ENCODE measurements at regions not wholly inside any gene's neighbourhood (a gene's known extent, or its start where the extent isn't known, plus 50 kb on each side); places are given as distances from the start of the nearest gene placed in this dataset.

DNA sequence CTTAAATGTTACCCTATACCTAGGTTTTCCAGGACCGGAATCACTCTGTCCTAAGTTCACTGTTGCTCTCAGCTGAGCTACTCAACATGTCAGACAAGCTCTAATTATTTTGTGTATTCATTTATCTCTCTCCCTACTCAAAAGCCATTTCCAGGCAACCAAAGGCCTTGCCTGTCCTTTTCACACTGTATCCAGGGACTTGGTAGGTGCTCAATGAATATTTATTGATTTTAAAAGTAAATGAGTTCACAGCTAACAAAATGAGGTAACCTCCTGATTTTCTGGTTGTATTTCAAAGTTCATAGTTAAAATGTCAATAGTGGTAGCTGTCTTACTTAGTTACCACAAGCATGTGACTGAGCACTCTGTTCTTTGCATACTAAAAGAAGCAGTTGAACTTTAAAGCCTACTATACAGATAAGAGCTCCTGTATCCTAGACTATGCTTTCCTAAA is 522.2 kb downstream of the ACTL7B start:
- Mint-ChIP-seq H3K4me1 (ENCODE audit: low read depth) (no peaks in the 10 kb centered on the region), H3K36me3 (ENCODE audit: low read depth) (no peaks in the 10 kb centered on the region), H3K4me3 (no peak overlapping the region), H3K27ac (no peak overlapping the region), H3K9me3 (peaks cover 12% of the 10 kb centered on the region), H3K27me3 (ENCODE audit: low read depth) (no peaks in the 10 kb centered on the region)

GRCh38 chr9:108331596-108331995 is 524.2 kb downstream of the ACTL7B start:
- Mint-ChIP-seq H3K4me3 (no peak overlapping the region), H3K27ac (no peak overlapping the region), H3K9me3 (peaks cover 26% of the 10 kb centered on the region), H3K36me3 (ENCODE audit: low read depth) (no peaks in the 10 kb centered on the region), H3K27me3 (ENCODE audit: low read depth) (no peaks in the 10 kb centered on the region), H3K4me1 (ENCODE audit: low read depth) (no peaks in the 10 kb centered on the region)

GRCh38 chr9:108325406-108325805 is 530.4 kb downstream of the ACTL7B start:
- H3K4me3 Mint-ChIP-seq, result no peak overlapping the region
- no peaks in the 10 kb centered on the region for H3K4me1 Mint-ChIP-seq (ENCODE audit: low read depth)
- H3K36me3 Mint-ChIP-seq (ENCODE audit: low read depth), result no peaks in the 10 kb centered on the region
- no peaks in the 10 kb centered on the region for H3K27me3 Mint-ChIP-seq (ENCODE audit: low read depth)
- H3K9me3 Mint-ChIP-seq, result peaks cover 22% of the 10 kb centered on the region
- no peak overlapping the region for H3K27ac Mint-ChIP-seq

DNA sequence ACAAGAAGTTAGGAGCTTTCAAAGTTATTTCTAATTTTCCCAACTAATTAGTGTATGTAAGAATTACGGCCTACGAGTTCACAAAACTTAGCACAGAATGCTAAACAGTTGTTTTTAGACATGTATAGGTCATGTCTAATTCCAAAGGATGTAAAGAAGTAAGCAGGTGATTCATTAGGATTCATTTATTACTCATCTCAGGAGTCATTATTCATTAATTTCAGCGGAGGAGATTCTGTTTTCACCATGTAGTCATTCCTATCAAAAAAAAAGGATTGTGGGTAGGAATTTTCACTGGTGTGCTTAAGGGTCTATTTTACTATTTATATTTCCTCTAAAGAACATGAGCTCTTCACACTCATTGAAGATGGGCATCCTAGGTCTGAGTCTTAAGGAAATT is 532.2 kb downstream of the ACTL7B start:
- no peak overlapping the region for H3K27ac Mint-ChIP-seq
- H3K27me3 Mint-ChIP-seq (ENCODE audit: low read depth), result no peaks in the 10 kb centered on the region
- no peaks in the 10 kb centered on the region for H3K36me3 Mint-ChIP-seq (ENCODE audit: low read depth)
- no peak overlapping the region for H3K4me3 Mint-ChIP-seq
- H3K4me1 Mint-ChIP-seq (ENCODE audit: low read depth), result no peaks in the 10 kb centered on the region
- peaks cover 19% of the 10 kb centered on the region for H3K9me3 Mint-ChIP-seq

- Mint-ChIP-seq H3K4me3 (no peak overlapping the region), H3K27me3 (ENCODE audit: low read depth) (no peaks in the 10 kb centered on the region), H3K4me1 (ENCODE audit: low read depth) (no peaks in the 10 kb centered on the region), H3K9me3 (peaks cover 10% of the 10 kb centered on the region), H3K27ac (no peak overlapping the region), H3K36me3 (ENCODE audit: low read depth) (no peaks in the 10 kb centered on the region)
These were observed 533.3 kb downstream of the ACTL7B start for GRCh38 chr9:108322326-108323098.

DNA sequence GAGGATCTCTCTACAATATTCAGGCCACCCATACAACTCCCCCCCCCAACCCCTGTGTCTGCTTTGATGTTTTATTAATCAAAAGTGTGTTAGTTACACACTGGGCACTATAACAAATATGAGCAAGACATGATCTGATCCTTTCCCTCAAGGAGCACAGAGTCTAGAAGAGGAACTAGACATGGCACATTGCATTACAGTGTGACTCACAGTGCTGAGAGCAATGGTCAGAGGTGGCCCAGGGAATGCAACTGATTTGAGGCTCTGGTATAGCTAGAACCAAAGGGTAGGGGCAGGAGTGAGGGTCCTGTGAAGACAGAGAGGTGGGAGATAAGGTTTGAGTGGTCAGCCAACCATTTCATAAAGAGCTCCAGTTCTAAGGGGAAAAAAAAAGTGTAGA is 539.2 kb downstream of the ACTL7B start:
- no peaks in the 10 kb centered on the region for H3K27me3 Mint-ChIP-seq (ENCODE audit: low read depth)
- H3K27ac Mint-ChIP-seq, result no peak overlapping the region
- no peak overlapping the region for H3K4me3 Mint-ChIP-seq
- H3K36me3 Mint-ChIP-seq (ENCODE audit: low read depth), result no peaks in the 10 kb centered on the region
- no peaks in the 10 kb centered on the region for H3K9me3 Mint-ChIP-seq
- H3K4me1 Mint-ChIP-seq (ENCODE audit: low read depth), result no peaks in the 10 kb centered on the region

- Mint-ChIP-seq H3K27ac (no peak overlapping the region), H3K27me3 (ENCODE audit: low read depth) (no peaks in the 10 kb centered on the region), H3K36me3 (ENCODE audit: low read depth) (no peaks in the 10 kb centered on the region), H3K4me3 (no peak overlapping the region), H3K4me1 (ENCODE audit: low read depth) (no peaks in the 10 kb centered on the region), H3K9me3 (no peaks in the 10 kb centered on the region)
These were observed 539.7 kb downstream of the ACTL7B start for GRCh38 chr9:108316066-108316465.

- Mint-ChIP-seq H3K27ac (no peak overlapping the region), H3K4me3 (no peak overlapping the region), H3K27me3 (ENCODE audit: low read depth) (no peaks in the 10 kb centered on the region), H3K9me3 (peaks cover under 1% of the 10 kb centered on the region), H3K36me3 (ENCODE audit: low read depth) (no peaks in the 10 kb centered on the region), H3K4me1 (ENCODE audit: low read depth) (no peaks in the 10 kb centered on the region)
These were observed 544.0 kb downstream of the ACTL7B start for GRCh38 chr9:108311745-108312144.

GRCh38 chr9:108310202-108310601 is 545.6 kb downstream of the ACTL7B start:
- H3K36me3 Mint-ChIP-seq (ENCODE audit: low read depth), result no peaks in the 10 kb centered on the region
- H3K27me3 Mint-ChIP-seq (ENCODE audit: low read depth), result no peaks in the 10 kb centered on the region
- no peaks in the 10 kb centered on the region for H3K4me1 Mint-ChIP-seq (ENCODE audit: low read depth)
- H3K9me3 Mint-ChIP-seq, result peaks cover 3% of the 10 kb centered on the region
- H3K27ac Mint-ChIP-seq, result no peak overlapping the region
- H3K4me3 Mint-ChIP-seq, result no peak overlapping the region

DNA sequence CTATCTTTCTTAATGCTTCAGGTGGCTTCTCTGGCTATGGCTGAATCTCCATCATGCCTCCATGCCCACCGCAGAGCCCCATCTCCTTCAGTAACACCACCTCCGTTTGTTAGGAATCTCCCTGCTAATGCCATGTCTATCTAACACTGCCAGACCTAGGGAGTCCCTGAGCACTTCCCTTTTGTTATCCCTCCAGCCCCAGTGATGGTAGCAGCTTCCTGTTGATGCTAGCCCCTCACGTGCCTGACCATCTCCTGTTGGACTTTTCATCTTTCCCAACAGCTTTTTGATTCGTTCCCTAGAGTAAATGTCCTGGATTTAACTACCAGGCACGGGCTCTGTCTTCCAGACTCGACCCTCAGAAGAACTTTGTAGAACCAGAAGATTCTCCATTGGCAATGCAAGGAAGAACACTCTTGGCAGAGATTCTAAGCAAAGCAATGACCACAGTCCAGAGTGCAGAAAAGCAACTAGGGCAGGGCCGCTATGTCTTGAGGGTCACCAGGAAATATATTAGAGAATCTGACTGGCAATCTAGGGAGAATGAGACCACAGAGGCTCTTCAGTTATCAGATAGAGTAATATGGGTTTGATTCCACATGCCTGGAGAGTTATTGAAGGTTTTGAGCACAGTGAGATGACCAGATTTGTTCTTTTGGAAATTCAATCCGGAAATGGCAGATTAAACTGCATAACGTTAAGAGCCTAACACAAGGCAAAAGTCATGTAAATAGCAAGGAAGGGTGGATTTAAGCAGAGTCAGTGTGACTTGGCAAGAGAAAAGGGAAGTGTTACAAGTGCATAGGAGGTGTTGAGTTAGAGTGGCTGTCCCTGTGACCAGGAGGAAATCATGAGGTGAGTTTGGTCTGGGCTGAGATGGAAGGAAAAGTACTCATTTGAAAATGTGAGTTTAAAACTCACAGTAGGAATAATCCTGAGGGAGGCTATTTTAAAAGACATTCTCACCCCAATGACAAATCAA is 555.2 kb downstream of the ACTL7B start:
- no peaks in the 10 kb centered on the region for H3K4me1 Mint-ChIP-seq (ENCODE audit: low read depth)
- H3K27ac Mint-ChIP-seq, result no peak overlapping the region
- H3K4me3 Mint-ChIP-seq, result no peak overlapping the region
- H3K9me3 Mint-ChIP-seq, result no peaks in the 10 kb centered on the region
- H3K36me3 Mint-ChIP-seq (ENCODE audit: low read depth), result no peaks in the 10 kb centered on the region
- H3K27me3 Mint-ChIP-seq (ENCODE audit: low read depth), result no peaks in the 10 kb centered on the region

DNA sequence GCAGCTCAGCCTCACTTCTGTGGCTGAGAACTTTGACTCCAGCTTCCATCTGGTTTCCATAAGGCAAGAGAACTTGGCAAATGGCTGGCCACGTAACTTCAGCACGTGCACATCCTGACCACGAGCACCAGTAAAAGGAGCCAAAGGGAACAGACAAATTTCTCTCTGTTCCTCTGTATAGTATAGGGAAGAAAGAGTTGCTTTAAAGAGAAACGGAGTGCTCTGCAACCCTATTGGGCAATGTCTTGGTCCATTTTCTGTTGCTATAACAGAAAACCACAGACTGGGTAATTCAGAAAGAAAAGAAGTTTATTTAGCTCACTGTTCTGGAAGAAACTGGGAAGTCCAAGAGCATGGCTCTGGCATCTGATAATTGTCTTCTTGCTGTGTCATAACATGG is 558.7 kb downstream of the ACTL7B start:
- Mint-ChIP-seq H3K27ac (no peak overlapping the region), H3K4me3 (no peak overlapping the region), H3K27me3 (ENCODE audit: low read depth) (no peaks in the 10 kb centered on the region), H3K9me3 (no peaks in the 10 kb centered on the region), H3K36me3 (ENCODE audit: low read depth) (no peaks in the 10 kb centered on the region), H3K4me1 (ENCODE audit: low read depth) (no peaks in the 10 kb centered on the region)

DNA sequence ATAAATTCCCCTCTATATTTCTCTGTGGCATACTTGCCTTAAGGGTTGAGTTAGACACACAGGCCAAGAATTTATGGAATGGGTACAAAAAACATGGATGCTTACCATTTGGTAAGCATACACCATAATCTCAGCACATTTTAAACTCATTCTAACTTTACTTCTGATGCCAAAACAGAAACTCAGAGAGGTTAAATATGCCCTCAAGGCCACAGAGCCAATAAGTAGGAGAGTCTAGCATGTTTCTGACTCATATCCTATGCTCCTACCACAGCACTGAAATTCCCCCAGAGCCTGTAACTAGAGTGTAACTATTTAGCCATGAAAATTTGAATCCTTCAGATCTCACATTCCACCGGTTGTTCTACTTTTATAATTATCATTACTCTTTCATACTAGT is 559.7 kb downstream of the ACTL7B start:
- H3K36me3 Mint-ChIP-seq (ENCODE audit: low read depth), result no peaks in the 10 kb centered on the region
- no peaks in the 10 kb centered on the region for H3K27me3 Mint-ChIP-seq (ENCODE audit: low read depth)
- no peak overlapping the region for H3K4me3 Mint-ChIP-seq
- no peak overlapping the region for H3K27ac Mint-ChIP-seq
- no peaks in the 10 kb centered on the region for H3K4me1 Mint-ChIP-seq (ENCODE audit: low read depth)
- H3K9me3 Mint-ChIP-seq, result no peaks in the 10 kb centered on the region

- no peaks in the 10 kb centered on the region for H3K27me3 Mint-ChIP-seq (ENCODE audit: low read depth)
- no peak overlapping the region for H3K27ac Mint-ChIP-seq
- no peaks in the 10 kb centered on the region for H3K36me3 Mint-ChIP-seq (ENCODE audit: low read depth)
- no peaks in the 10 kb centered on the region for H3K9me3 Mint-ChIP-seq
- H3K4me1 Mint-ChIP-seq (ENCODE audit: low read depth), result no peaks in the 10 kb centered on the region
- no peak overlapping the region for H3K4me3 Mint-ChIP-seq
These were observed 564.2 kb downstream of the ACTL7B start for GRCh38 chr9:108291586-108291932.

GRCh38 chr9:108290839-108291585 is 564.8 kb downstream of the ACTL7B start:
- H3K4me1 Mint-ChIP-seq (ENCODE audit: low read depth), result no peaks in the 10 kb centered on the region
- no peak overlapping the region for H3K4me3 Mint-ChIP-seq
- no peak overlapping the region for H3K27ac Mint-ChIP-seq
- no peaks in the 10 kb centered on the region for H3K9me3 Mint-ChIP-seq
- H3K27me3 Mint-ChIP-seq (ENCODE audit: low read depth), result no peaks in the 10 kb centered on the region
- no peaks in the 10 kb centered on the region for H3K36me3 Mint-ChIP-seq (ENCODE audit: low read depth)
